ENCODE measurements at regions not wholly inside any gene's neighbourhood (a gene's known extent, or its start where the extent isn't known, plus 50 kb on each side); places are given as distances from the start of the nearest gene placed in this dataset.

- TF ChIP-seq ZNF518A (tag by site-specific recombination; conservative IDR thresholded peaks at IDR 0.05; ENCODE audit: low read depth): no peak
- no peak for TF ChIP-seq CTCF (tag by site-specific recombination; IDR thresholded peaks at IDR 0.05)
- TF ChIP-seq ZNF302 (tag by site-specific recombination; IDR thresholded peaks at IDR 0.05; ENCODE audit: low read depth): no peak
- TF ChIP-seq ZNF530 (tag by site-specific recombination; IDR thresholded peaks at IDR 0.05; ENCODE audit: low read depth): no peak
- TF ChIP-seq ZBTB8A (tag by site-specific recombination; IDR thresholded peaks at IDR 0.05): no peak
- TF ChIP-seq TCF7L2 (IDR thresholded peaks at IDR 0.05; ENCODE audit: borderline replicate concordance, low read depth, low read length): no peak
- TF ChIP-seq ZBTB21 (tag by site-specific recombination; IDR thresholded peaks at IDR 0.05): no peak
- TF ChIP-seq ZNF202 (tag by site-specific recombination; IDR thresholded peaks at IDR 0.05; ENCODE audit: borderline replicate concordance): no peak
- no peak for TF ChIP-seq ZNF639 (tag by site-specific recombination; IDR thresholded peaks at IDR 0.05)
- TF ChIP-seq ZNF138 (tag by site-specific recombination; IDR thresholded peaks at IDR 0.05; ENCODE audit: borderline replicate concordance): no peak
Observed at GRCh38 chr9:10910779-10911178, 298.0 kb upstream of the PTPRD start.

Measured in HEK293 (cell line).